NCI-H2081 treated with DMSO at 0.1 percent for 48 hours (cell line): ENCODE measurements at regions not wholly inside any gene's neighbourhood (a gene's known extent, or its start where the extent isn't known, plus 50 kb on each side); places are given as distances from the start of the nearest gene placed in this dataset.

Experiments
- DNase-seq: peaks from one replicate; lab custom pipeline; 2025; lab: John Stamatoyannopoulos, UW

GRCh38 chr2:8256905-8257304 is 425.0 kb upstream of the ID2 start:
- DNase-seq = no peak

- no peak for DNase-seq
Observed at GRCh38 chr2:8257502-8257901, 424.4 kb upstream of the ID2 start.

- no peak for DNase-seq
Observed at GRCh38 chr2:8258406-8258805, 423.4 kb upstream of the ID2 start.

- no peak for DNase-seq
Observed at GRCh38 chr2:8259106-8259840, 422.6 kb upstream of the ID2 start.

GRCh38 chr2:8259841-8260178 is 422.0 kb upstream of the ID2 start:
- DNase-seq = no peak

- DNase-seq = no peak
Observed at GRCh38 chr2:8260213-8260612, 421.6 kb upstream of the ID2 start.

- no peak for DNase-seq
Observed at GRCh38 chr2:8263901-8264300, 418.0 kb upstream of the ID2 start.

GRCh38 chr2:8264981-8265380 is 416.9 kb upstream of the ID2 start:
- no peak for DNase-seq

GRCh38 chr2:8265476-8266226 is 416.2 kb upstream of the ID2 start:
- DNase-seq = no peak

GRCh38 chr2:8266563-8266962 is 415.3 kb upstream of the ID2 start:
- no peak for DNase-seq

- DNase-seq = no peak
Observed at GRCh38 chr2:8267048-8267447, 414.8 kb upstream of the ID2 start.

- no peak for DNase-seq
Observed at GRCh38 chr2:8267721-8268120, 414.1 kb upstream of the ID2 start.

- DNase-seq = no peak
Observed at GRCh38 chr2:8268172-8268783, 413.6 kb upstream of the ID2 start.

- DNase-seq = no peak
Observed at GRCh38 chr2:8270699-8271098, 411.2 kb upstream of the ID2 start.

GRCh38 chr2:8271461-8271860 is 410.4 kb upstream of the ID2 start:
- no peak for DNase-seq

GRCh38 chr2:8276026-8276425 is 405.8 kb upstream of the ID2 start:
- DNase-seq = no peak

- no peak for DNase-seq
Observed at GRCh38 chr2:8277921-8278571, 403.8 kb upstream of the ID2 start.

GRCh38 chr2:8278709-8279354 is 403.0 kb upstream of the ID2 start:
- DNase-seq = no peak

GRCh38 chr2:8279506-8279905 is 402.4 kb upstream of the ID2 start:
- no peak for DNase-seq

- no peak for DNase-seq
Observed at GRCh38 chr2:8281234-8281633, 400.6 kb upstream of the ID2 start.

- no peak for DNase-seq
Observed at GRCh38 chr2:8281950-8282857, 399.7 kb upstream of the ID2 start.
